Aorta (tissue), 5 donors: ENCODE measurements at regions not wholly inside any gene's neighbourhood (a gene's known extent, or its start where the extent isn't known, plus 50 kb on each side); places are given as distances from the start of the nearest gene placed in this dataset.

Experiments
- ATAC-seq: fragments of 200-7000 bp; cut with Tn5 transposase; one replicate; pipeline ENCODE4 v1.9.1; 2022; ENCODE audit warnings: moderate library complexity; ENCODE audit not compliant: low FRiP score
- DNase-seq, 2 donors: peaks; one replicate each; pipeline ENCODE4 v3.0.0-alpha.2; 2020
- H3K27ac ChIP-seq, 2 donors: one replicate each; pipeline ENCODE4 v1.5.1; 2013; ENCODE audit warnings: low read length in 2 of 2, mild to moderate bottlenecking in 2 of 2, moderate library complexity in 2 of 2, control low read depth in 1 of 2, inconsistent platforms in 1 of 2, low read depth in 1 of 2
- H3K27me3 ChIP-seq, 2 donors: one replicate each; pipeline ENCODE4 v1.6.1; 2013; ENCODE audit warnings: control low read depth in 1 of 2, low read length in 1 of 2, mild to moderate bottlenecking in 1 of 2, moderate library complexity in 1 of 2; ENCODE audit not compliant: insufficient read depth in 2 of 2, control insufficient read depth in 1 of 2
- H3K36me3 ChIP-seq, 2 donors: one replicate each; pipeline ENCODE4 v1.6.1; 2013; ENCODE audit warnings: control low read depth in 1 of 2, low read length in 1 of 2, mild to moderate bottlenecking in 1 of 2; ENCODE audit not compliant: insufficient read depth in 2 of 2, control insufficient read depth in 1 of 2
- H3K4me1 ChIP-seq, 2 donors: one replicate each; pipeline ENCODE4 v1.6.1; 2013; ENCODE audit warnings: low read length in 2 of 2, control low read depth in 1 of 2, mild to moderate bottlenecking in 1 of 2, moderate library complexity in 1 of 2; ENCODE audit not compliant: insufficient read depth in 2 of 2, control insufficient read depth in 1 of 2
- H3K4me3 ChIP-seq, 2 donors: one replicate each; pipeline ENCODE4 v1.5.1; 2013; ENCODE audit warnings: low read length in 2 of 2, control low read depth in 1 of 2, mild to moderate bottlenecking in 1 of 2
- H3K9me3 ChIP-seq: one replicate; pipeline ENCODE4 v1.6.1; 2013; ENCODE audit warnings: mild to moderate bottlenecking, low read length; ENCODE audit not compliant: control insufficient read depth
- WGBS, 2 donors: extraction: QIAGEN DNeasy Blood & Tissue Kit; methylation state at CpG; one replicate each; pipeline ENCODE4 v1.1.7; 2013; 5-methylcytosine and 5-hydroxymethylcytosine counted together
- intact Hi-C, 2 donors: fragments of 100-400 bp; cut with DNase I; formaldehyde crosslinking; loops; one replicate each; pipeline versions ENCODE4 v1.14.2 to v1.15.0; 2022
- donor health status: healthy with polysubstance abuse.
- donor health status: Bipolar disorder and iron deficiency.
- donor health status: DM: no; HTN: no; CAD: no.
- donor health status: DM: no; HTN: no; CAD: no.
- donor health status: DM: yes; HTN: yes; CAD: no.

DNA sequence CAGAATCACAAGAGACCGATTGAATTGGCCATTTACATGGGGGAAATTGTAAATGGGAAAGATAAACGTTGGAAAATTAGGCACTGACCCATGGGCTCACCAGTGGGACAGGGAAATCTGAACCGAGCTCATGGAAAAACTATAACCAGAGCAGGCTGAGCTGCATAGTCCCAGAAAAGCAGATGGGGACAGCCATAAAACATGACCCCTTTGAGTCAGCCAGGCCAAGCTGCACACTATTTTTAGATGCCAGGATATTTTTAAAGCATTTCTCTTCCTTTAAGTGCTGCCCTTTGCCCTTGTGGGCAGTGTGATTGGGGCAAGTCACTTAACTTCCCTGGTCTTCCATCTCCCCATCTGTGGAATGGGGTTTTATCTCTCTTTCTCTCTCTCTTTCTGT lies 184.1 kb downstream of the FOXD2 start:
- Histone ChIP-seq H3K27me3 (no peaks in the 10 kb centered on the region), H3K9me3 (no peaks in the 10 kb centered on the region), H3K36me3 (no peaks in the 10 kb centered on the region), H3K4me1 (peaks cover 0 to 6% of the 10 kb centered on the region in 2 donors), H3K4me3 (no peak overlapping the region), H3K27ac (no peak overlapping the region)
- peak in 1 of 2 donors; percentile 43 for DNase-seq
- peak; percentile 69 for ATAC-seq
- WGBS, 2 donors: 25 to 29% methylated on average over 3 of the region's 3 CpGs
- intact Hi-C loops: no loop called here

- intact Hi-C loops: no loop called here
- Histone ChIP-seq H3K9me3 (no peaks in the 10 kb centered on the region), H3K27ac (no peak overlapping the region), H3K27me3 (no peaks in the 10 kb centered on the region), H3K4me1 (peaks cover 0 to 6% of the 10 kb centered on the region in 2 donors), H3K4me3 (no peak overlapping the region), H3K36me3 (no peaks in the 10 kb centered on the region)
- WGBS, 2 donors: 78 to 80% methylated on average over 8 of the region's 8 CpGs
- ATAC-seq: no peak
- DNase-seq: peak in 1 of 2 donors; percentile 21
Measured at GRCh38 chr1:47622776-47623556, 185.1 kb downstream of the FOXD2 start.

GRCh38 chr1:47623557-47623940 lies 185.7 kb downstream of the FOXD2 start:
- no peak overlapping the region for H3K4me3 ChIP-seq
- H3K36me3 ChIP-seq: no peaks in the 10 kb centered on the region
- H3K27ac ChIP-seq: no peak overlapping the region
- no peaks in the 10 kb centered on the region for H3K9me3 ChIP-seq
- peak in 1 of 2 donors; percentile 15 for DNase-seq
- WGBS, 2 donors: 98 to 99% methylated on average over 5 of the region's 5 CpGs
- ATAC-seq: no peak
- no peaks in the 10 kb centered on the region for H3K27me3 ChIP-seq
- intact Hi-C loops: no loop called here
- peaks cover 0 to 6% of the 10 kb centered on the region in 2 donors for H3K4me1 ChIP-seq

GRCh38 chr1:47624531-47624930 lies 186.7 kb downstream of the FOXD2 start:
- Histone ChIP-seq H3K9me3 (no peaks in the 10 kb centered on the region), H3K4me3 (no peak overlapping the region), H3K27me3 (no peaks in the 10 kb centered on the region), H3K4me1 (peaks cover 0 to 6% of the 10 kb centered on the region in 2 donors), H3K27ac (no peak overlapping the region), H3K36me3 (no peaks in the 10 kb centered on the region)
- ATAC-seq: no peak
- DNase-seq: peak in 1 of 2 donors; percentile 6
- WGBS, 2 donors: 93 to 96% methylated on average over 4 of the region's 4 CpGs
- intact Hi-C loops: no loop called here

- DNase-seq (no peak), ATAC-seq (no peak)
- peaks cover 0 to 6% of the 10 kb centered on the region in 2 donors for H3K4me1 ChIP-seq
- H3K4me3 ChIP-seq: no peak overlapping the region
- no peaks in the 10 kb centered on the region for H3K27me3 ChIP-seq
- no peaks in the 10 kb centered on the region for H3K9me3 ChIP-seq
- H3K36me3 ChIP-seq: no peaks in the 10 kb centered on the region
- WGBS, 2 donors: 99 to 100% methylated on average over 2 of the region's 2 CpGs
- intact Hi-C loops: no loop called here
- H3K27ac ChIP-seq: no peak overlapping the region
Measured at GRCh38 chr1:47627016-47627415, 189.2 kb downstream of the FOXD2 start.

- Histone ChIP-seq H3K27me3 (no peaks in the 10 kb centered on the region), H3K4me1 (no peaks in the 10 kb centered on the region), H3K36me3 (no peaks in the 10 kb centered on the region), H3K9me3 (no peaks in the 10 kb centered on the region), H3K4me3 (no peak overlapping the region), H3K27ac (no peak overlapping the region)
- DNase-seq (peak in 1 of 2 donors; percentile 33), ATAC-seq (no peak)
- intact Hi-C loops: no loop called here
- WGBS, 2 donors: 72 to 78% methylated on average over 23 of the region's 23 CpGs
Measured at GRCh38 chr1:47627471-47628370, 189.9 kb downstream of the FOXD2 start.

GRCh38 chr1:47629201-47629600 lies 191.4 kb downstream of the FOXD2 start:
- DNase-seq (no peak), ATAC-seq (no peak)
- 96 to 99% methylated on average over 3 of the region's 3 CpGs for WGBS, 2 donors
- no peak overlapping the region for H3K27ac ChIP-seq
- H3K4me3 ChIP-seq: no peak overlapping the region
- H3K4me1 ChIP-seq: no peaks in the 10 kb centered on the region
- H3K27me3 ChIP-seq: no peaks in the 10 kb centered on the region
- no peaks in the 10 kb centered on the region for H3K9me3 ChIP-seq
- H3K36me3 ChIP-seq: no peaks in the 10 kb centered on the region
- intact Hi-C loops: no loop called here

DNA sequence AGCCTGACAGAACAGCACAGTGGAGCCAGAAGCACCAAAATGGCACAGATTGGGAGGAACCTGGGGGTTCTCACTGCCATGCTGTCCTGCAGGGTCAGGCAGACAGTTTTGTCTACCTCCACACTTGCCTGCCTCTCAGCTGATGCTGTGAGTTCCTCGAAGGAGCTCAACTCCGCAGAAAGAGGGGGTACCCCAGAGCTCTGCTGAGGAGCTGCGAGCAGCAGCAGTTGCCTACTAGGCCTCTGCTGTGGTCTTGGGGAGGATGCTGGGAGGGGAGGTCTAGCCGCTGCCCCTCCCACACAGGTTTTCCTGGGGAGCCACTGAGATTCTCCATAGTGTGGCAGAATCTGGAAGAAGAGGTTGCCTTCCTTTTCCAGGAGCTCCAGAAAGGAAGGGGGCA lies 192.5 kb downstream of the FOXD2 start:
- ATAC-seq (no peak), DNase-seq (no peak)
- intact Hi-C loops: no loop called here
- Histone ChIP-seq H3K9me3 (no peaks in the 10 kb centered on the region), H3K27ac (no peak overlapping the region), H3K27me3 (no peaks in the 10 kb centered on the region), H3K36me3 (no peaks in the 10 kb centered on the region), H3K4me1 (no peaks in the 10 kb centered on the region), H3K4me3 (no peak overlapping the region)
- WGBS, 2 donors: 95 to 97% methylated on average over 4 of the region's 4 CpGs
